Kidney (tissue), 13 donors: ENCODE measurements at regions not wholly inside any gene's neighbourhood (a gene's known extent, or its start where the extent isn't known, plus 50 kb on each side); places are given as distances from the start of the nearest gene placed in this dataset.
"Not testable (repeated sequence)": the region's sequence is repeated elsewhere in the genome, so short reads cannot be mapped to it uniquely, and the experiment has no call there.

ENCODE experiments used
- DNase-seq, 5 donors: peaks; one replicate each; pipeline ENCODE4 v3.0.0-alpha.2; 2013 to 2020
- FAIRE-seq: peaks from 2 replicates; lab custom pipeline; 2012; peaks lifted over from hg19 to GRCh38; lab: Jason Lieb, UNC
- H3K27ac ChIP-seq, 2 donors: one replicate each; pipeline ENCODE4 v1.7.0; 2013; ENCODE audit warnings: low read depth in 2 of 2, low read length in 2 of 2, inconsistent platforms in 1 of 2
- H3K27me3 ChIP-seq: one replicate; pipeline ENCODE4 v1.7.1; 2013; ENCODE audit warnings: low read length, inconsistent platforms; ENCODE audit not compliant: control insufficient read depth, insufficient read depth
- H3K36me3 ChIP-seq, 3 donors: one replicate each; pipeline versions ENCODE4 v1.7.0 to v1.7.1; 2013; ENCODE audit warnings: low read length in 3 of 3, control low read depth in 1 of 3, inconsistent platforms in 1 of 3; ENCODE audit not compliant: insufficient read depth in 3 of 3, control insufficient read depth in 2 of 3
- H3K4me1 ChIP-seq, 3 donors: one replicate each; pipeline versions ENCODE4 v1.7.0 to v1.7.1; 2013; ENCODE audit warnings: low read length in 3 of 3, inconsistent platforms in 1 of 3, low read depth in 1 of 3; ENCODE audit not compliant: control insufficient read depth in 2 of 3, insufficient read depth in 2 of 3
- H3K4me3 ChIP-seq, 3 donors: one replicate each; pipeline versions ENCODE4 v1.7.0 to v1.8.1; 2013; ENCODE audit warnings: low read length in 3 of 3, control low read depth in 1 of 3, inconsistent platforms in 1 of 3
- H3K9ac ChIP-seq, 3 donors: one replicate each; pipeline versions ENCODE4 v1.7.0 to v1.7.1; 2013; ENCODE audit warnings: low read length in 3 of 3, control low read depth in 1 of 3, inconsistent platforms in 1 of 3
- H3K9me3 ChIP-seq, 3 donors: one replicate each; pipeline versions ENCODE4 v1.7.0 to v1.7.1; 2013; ENCODE audit warnings: low read length in 3 of 3, control low read depth in 1 of 3, inconsistent platforms in 1 of 3; ENCODE audit not compliant: control insufficient read depth in 2 of 3, insufficient read depth in 1 of 3
- intact Hi-C: fragments of 100-400 bp; cut with DNase I; formaldehyde crosslinking; loops from one replicate; pipeline ENCODE4 v1.11.1; 2022
- TF ChIP-seq, protein P1 (sequence below): IDR thresholded peaks from 3 replicates; pipeline ENCODE4 v1.5.1; 2012; ENCODE audit warnings: mild to moderate bottlenecking, moderate library complexity, borderline replicate concordance; ENCODE audit not compliant: insufficient read depth; ENCODE audit errors: extremely low read depth
- donor health status: control.
- donor health status: control.
- donor health status: control.
- donor health status: control.
- donor health status: control.
- donor health status: DM: yes; HTN: yes; CAD: no.
- donor health status: Normal renal cell carcinoma (clear cell type).

DNA sequence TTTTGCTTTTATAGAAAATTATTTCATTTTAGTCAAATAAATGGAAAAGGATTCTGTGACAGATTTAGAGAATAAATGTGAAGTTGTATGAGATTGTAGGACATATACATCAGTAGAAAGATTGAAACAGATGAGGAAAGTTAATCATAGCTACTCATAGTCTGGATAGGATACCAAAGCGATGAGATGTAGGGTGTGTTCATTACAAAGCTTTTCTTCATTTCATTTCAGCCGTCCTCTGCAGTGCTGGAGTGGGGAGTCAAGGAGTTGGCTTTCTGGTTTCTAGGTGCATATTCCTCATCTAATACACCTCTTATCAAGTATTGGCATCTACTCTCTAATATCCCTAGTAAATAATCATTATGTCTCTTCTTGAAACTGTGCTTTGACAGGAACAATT, 149.5 kb upstream of the NEGR1 start:
- no peaks in the 10 kb centered on the region for H3K27me3 ChIP-seq
- FAIRE-seq (no peak), DNase-seq (no peak)
- H3K27ac ChIP-seq = no peak overlapping the region
- intact Hi-C loops = no loop called here
- H3K9ac ChIP-seq = no peak overlapping the region
- H3K4me3 ChIP-seq = no peak overlapping the region
- TF ChIP-seq, protein P1, sequence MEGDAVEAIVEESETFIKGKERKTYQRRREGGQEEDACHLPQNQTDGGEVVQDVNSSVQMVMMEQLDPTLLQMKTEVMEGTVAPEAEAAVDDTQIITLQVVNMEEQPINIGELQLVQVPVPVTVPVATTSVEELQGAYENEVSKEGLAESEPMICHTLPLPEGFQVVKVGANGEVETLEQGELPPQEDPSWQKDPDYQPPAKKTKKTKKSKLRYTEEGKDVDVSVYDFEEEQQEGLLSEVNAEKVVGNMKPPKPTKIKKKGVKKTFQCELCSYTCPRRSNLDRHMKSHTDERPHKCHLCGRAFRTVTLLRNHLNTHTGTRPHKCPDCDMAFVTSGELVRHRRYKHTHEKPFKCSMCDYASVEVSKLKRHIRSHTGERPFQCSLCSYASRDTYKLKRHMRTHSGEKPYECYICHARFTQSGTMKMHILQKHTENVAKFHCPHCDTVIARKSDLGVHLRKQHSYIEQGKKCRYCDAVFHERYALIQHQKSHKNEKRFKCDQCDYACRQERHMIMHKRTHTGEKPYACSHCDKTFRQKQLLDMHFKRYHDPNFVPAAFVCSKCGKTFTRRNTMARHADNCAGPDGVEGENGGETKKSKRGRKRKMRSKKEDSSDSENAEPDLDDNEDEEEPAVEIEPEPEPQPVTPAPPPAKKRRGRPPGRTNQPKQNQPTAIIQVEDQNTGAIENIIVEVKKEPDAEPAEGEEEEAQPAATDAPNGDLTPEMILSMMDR = no peak
- H3K9me3 ChIP-seq = no peaks in the 10 kb centered on the region
- H3K36me3 ChIP-seq = no peaks in the 10 kb centered on the region
- H3K4me1 ChIP-seq = no peaks in the 10 kb centered on the region

- H3K9me3 ChIP-seq, H3K27me3 ChIP-seq, H3K4me1 ChIP-seq, intact Hi-C loops, FAIRE-seq, H3K4me3 ChIP-seq, H3K36me3 ChIP-seq, DNase-seq, H3K9ac ChIP-seq, H3K27ac ChIP-seq: not testable (repeated sequence)
Measured at GRCh38 chr1:72428276-72428675, 145.9 kb upstream of the NEGR1 start.

DNA sequence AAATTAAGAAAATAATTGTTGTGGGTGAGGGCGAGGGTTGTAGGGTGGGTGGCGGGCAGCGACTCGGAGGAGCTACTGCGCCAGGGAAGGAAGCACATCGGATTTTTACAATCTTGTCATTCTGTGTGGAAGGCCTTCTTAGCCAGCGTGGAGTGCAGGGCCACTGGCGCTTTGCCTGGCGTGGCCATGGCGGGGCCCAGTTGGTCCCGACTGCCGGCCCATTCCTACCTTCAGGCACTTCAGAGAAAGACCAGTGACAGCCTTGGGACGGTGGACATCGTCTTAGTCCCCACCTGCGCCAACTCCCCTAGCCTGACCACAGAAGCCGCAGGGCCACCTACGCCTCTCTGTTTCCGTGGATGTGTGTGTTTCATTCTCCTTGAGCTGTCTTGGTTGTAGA, 136.9 kb upstream of the NEGR1 start:
- Histone ChIP-seq H3K27me3 (no peaks in the 10 kb centered on the region), H3K9me3 (no peaks in the 10 kb centered on the region), H3K27ac (no peak overlapping the region), H3K9ac (no peak overlapping the region), H3K36me3 (no peaks in the 10 kb centered on the region), H3K4me1 (no peaks in the 10 kb centered on the region), H3K4me3 (no peak overlapping the region)
- TF ChIP-seq, protein P1 = no peak
- peak in 1 of 5 donors; percentile 56 for DNase-seq
- no peak for FAIRE-seq
- intact Hi-C loops = no loop called here

DNA sequence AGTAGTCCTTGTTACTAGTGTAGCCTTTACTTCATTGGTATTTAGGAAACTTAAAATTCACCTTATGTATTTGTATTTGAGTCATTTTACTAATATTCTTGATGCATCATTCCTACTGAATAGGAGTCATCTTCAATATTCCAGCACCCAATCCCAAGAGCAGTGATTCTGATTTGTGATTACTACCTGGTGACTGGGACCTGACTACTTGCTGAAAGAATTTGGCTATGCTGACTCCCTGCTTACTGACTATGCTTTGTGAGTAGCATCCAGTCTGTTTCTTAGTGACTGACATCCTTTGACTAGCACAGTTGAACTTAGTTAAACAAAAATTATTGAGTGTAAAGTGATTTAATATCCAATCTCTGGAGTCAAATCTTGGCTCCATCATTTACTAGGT, 129.9 kb upstream of the NEGR1 start:
- FAIRE-seq = no peak

More for the DNA sequence above, 129.9 kb upstream of the NEGR1 start:
- H3K36me3 ChIP-seq = no peaks in the 10 kb centered on the region
- H3K9ac ChIP-seq = no peak overlapping the region
- H3K27ac ChIP-seq = no peak overlapping the region
- H3K4me3 ChIP-seq = no peak overlapping the region
- DNase-seq = no peak
- H3K9me3 ChIP-seq = peaks cover 0 to 2% (median 0%) of the 10 kb centered on the region in 3 donors
- intact Hi-C loops = no loop called here
- no peaks in the 10 kb centered on the region for H3K27me3 ChIP-seq
- no peaks in the 10 kb centered on the region for H3K4me1 ChIP-seq
- TF ChIP-seq, protein P1 = no peak
